ENCODE measurements at regions not wholly inside any gene's neighbourhood (a gene's known extent, or its start where the extent isn't known, plus 50 kb on each side); places are given as distances from the start of the nearest gene placed in this dataset.
"Not testable (repeated sequence)": the region's sequence is repeated elsewhere in the genome, so short reads cannot be mapped to it uniquely, and the experiment has no call there.

GRCh38 chrY:21033363-21033762, 277.5 kb downstream of the RPS4Y2 start:
- no peak for DNase-seq (ENCODE audit: low read depth in 1 of 2, low spot score in 1 of 2)

DNA sequence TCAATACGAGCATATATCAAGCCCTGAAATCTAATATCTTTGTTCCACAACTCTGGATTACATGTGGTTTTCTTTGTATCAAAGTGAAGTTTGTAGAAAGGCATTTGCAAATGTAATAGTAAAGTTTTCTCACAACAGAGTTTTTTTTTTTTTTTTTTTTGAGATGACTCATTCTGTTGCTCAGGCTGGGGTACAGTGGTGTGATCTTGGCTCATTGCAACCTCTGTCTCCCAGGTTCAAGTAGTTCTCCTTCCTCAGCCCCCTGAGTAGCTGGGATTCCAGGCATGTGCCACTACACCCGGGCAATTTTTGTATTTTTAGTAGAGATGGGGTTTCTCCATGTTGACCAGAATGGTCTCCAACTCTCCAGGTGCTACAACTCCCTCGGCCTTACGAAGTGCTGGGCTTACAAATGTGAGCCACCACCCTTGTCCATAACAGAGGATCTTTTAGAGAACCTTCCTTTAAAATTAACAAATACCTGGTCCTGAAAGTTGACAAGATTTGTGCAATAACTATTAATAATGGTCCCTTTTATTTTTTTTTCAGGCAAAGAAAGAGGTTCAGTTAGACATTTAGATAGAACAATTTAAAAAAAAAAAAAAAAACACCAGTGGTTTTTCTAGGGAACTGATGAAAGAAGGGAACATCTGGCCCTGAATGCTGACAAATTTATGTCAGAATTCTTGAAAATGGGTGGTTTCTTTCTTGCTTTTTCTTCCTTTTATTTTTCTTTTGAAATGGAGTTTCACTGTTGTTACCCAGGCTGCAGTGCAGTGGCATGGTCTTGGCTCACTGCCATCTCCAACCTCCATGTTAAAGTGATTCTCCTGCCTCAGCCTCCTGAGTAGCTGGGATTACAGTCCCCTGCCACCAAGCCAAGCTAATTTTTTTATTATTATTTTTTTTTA, 278.5 kb downstream of the RPS4Y2 start:
- no peak for DNase-seq (ENCODE audit: low read depth in 1 of 2, low spot score in 1 of 2)

DNA sequence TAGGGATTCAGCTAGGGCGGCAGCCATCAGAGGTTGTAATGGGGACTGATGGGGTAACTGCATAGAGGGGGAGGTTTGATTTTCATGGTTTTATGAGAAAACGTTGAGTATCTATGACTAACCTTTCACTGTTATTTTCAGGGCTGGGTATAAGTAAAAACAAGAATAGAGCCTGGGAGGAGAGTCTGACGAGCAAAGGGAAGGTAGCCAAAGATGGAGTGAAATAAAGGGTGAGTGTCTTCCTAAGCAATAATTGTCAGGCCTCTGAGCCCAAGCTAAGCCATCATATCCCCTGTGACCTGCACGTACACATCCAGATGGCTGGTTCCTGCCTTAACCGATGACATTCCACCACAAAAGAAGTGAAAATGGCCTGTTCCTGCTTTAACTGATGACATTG, 281.5 kb downstream of the RPS4Y2 start:
- not testable (repeated sequence) for DNase-seq (ENCODE audit: low read depth in 1 of 2, low spot score in 1 of 2)

DNA sequence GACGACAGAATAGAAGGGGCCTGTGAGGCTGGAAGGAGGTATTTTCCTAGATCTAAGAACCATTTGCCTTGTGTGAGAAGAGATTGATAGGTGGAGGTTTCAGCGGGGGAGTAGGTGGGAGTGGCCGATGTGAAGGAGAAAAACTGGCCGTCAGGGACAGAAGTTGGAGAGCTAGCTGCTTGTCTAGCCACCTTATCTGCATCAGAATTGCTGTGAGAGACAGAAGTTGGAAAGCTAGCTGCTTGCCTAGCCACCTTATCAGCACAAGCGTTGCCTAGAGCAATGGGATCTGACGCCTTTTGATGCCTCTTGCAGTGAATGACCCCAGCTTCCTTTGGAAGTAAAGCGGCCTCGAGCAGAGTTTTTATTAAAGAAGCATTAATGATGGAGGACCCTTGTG, 283.9 kb downstream of the RPS4Y2 start:
- no peak for DNase-seq (ENCODE audit: low read depth in 1 of 2, low spot score in 1 of 2)

DNA sequence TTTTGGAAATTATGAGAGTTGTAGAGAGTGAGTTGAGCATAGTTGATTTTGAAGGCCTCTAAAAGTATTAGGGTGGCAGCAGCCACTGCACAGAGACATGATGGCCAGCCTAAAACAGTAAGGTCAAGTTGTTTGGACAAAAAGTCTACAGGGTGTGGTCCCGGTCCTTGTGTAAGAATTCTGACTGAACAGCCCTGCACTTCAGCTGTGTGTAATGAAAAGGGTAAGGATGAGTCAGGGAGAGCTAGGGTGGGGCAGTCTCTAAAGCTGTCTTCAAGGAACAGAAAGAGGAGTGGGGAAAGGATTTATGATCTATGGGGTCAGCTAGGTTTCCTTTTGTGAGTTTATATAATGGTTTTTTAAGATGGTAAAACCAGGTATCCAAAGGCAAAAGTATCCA, 284.8 kb downstream of the RPS4Y2 start:
- DNase-seq (ENCODE audit: low read depth in 1 of 2, low spot score in 1 of 2): not testable (repeated sequence)

DNA sequence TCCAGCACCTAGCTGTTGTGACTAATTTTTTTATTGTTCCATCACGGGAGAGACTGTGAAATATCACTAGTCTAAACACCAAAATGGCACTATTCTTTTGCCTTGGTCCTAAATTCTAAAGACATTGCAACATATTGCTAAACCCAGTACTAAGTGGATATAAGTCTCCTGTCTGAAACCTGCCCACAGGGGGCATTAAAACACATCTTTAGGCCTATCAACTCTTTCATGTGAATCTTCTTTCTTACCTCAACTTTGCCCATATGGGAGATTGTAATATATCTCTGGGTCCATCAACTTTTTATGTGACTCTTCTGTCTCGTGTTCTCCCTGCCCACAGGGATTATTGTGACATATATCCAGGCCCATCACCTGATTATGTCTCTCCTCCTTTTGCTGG, 317.2 kb downstream of the RPS4Y2 start:
- no peak for DNase-seq (ENCODE audit: low read depth in 1 of 2, low spot score in 1 of 2)

DNA sequence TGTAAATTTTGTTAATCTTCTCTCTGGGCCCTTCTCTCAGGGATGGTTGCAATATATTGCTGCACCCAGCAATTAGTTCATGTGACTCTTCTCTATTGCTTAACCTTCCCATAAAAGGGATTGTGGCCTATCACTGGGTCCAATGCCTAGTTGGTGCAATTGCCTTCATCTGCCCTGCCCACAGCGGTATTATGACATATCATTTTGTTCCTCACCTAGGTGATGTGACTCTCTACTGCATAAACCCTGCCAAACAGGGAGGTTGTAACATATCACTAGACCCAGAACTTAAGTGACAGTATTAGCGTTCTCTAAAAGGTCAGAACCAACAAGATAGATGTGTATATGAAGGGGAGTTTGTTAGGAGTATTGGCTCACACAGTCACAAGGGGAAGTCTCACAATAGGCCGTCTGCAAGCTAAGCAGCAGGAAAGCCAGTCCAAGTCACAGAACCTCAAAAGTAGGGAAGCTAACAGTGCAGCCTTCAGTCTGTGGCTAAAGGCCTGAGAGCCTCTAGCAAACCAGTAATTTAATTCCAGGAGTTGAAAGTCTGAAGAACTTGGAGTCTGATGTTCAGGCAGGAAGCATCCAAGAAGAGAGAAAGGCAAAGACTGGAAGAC, 317.8 kb downstream of the RPS4Y2 start:
- DNase-seq (ENCODE audit: low read depth in 1 of 2, low spot score in 1 of 2): no peak

GRCh38 chrY:21075658-21076057, 319.8 kb downstream of the RPS4Y2 start:
- no peak for DNase-seq (ENCODE audit: low read depth in 1 of 2, low spot score in 1 of 2)

GRCh38 chrY:21079670-21080069, 323.8 kb downstream of the RPS4Y2 start:
- DNase-seq (ENCODE audit: low read depth in 1 of 2, low spot score in 1 of 2): no peak

DNA sequence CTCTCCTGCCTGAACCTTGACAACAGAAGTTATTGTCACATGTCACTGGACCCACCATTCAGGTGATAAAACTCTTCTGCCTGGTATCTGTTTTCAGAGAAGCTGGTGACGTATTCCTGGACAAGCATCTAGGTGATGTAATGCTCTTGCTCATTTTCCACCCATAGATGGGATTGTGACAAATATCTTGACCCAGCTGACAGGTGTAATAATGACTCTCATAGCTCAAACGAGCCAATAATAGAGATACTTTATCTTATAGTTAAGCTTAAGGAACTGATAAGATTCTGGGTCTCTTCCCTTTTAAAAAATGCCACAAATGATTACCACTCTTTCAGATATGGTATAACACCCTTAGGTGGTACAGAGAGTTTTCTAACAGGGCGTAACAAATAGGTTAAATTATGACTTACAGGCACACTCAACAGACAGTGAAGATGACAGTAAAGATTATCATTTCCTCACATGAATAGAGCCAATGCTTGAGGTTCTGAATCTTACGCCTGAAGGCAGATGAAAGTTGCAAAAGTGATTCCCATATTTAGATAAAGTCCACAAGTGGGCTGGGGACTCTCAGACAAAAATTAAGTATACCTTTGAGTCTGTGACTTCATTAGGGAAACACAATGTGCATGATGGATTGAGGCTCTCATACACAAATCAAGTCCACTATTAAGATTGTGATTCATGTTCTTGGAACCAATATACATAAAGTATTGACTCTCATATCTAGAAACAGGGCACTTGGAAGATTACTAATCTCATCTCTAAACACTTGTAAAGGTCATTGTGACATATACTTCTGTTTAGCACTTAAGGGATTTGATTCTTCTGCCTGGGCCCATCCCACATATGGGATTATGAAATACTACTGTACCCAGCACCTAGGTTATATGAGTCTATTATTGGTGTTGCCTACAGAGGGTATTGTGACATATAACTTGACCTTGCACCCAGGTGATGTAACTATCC, 326.0 kb downstream of the RPS4Y2 start:
- DNase-seq (ENCODE audit: low read depth in 1 of 2, low spot score in 1 of 2): no peak

DNA sequence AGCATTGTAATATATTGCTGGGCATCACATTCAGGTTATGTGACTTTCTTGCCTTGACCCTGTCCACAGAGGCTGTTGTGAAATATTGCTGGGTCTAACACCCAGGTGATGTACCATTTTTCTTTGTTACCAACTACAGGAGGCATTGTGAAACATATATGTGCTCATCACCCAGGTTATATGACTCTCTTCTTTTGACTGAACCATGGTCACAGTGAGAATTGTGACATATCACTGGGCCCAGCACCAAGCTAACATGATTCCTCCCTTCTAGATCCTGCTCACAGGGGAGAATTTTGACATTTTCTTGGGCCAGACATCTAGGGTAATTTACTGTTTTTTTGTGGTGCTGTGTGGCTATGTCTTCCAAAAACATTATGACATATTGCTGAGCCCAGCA, 326.7 kb downstream of the RPS4Y2 start:
- no peak for DNase-seq (ENCODE audit: low read depth in 1 of 2, low spot score in 1 of 2)

DNA sequence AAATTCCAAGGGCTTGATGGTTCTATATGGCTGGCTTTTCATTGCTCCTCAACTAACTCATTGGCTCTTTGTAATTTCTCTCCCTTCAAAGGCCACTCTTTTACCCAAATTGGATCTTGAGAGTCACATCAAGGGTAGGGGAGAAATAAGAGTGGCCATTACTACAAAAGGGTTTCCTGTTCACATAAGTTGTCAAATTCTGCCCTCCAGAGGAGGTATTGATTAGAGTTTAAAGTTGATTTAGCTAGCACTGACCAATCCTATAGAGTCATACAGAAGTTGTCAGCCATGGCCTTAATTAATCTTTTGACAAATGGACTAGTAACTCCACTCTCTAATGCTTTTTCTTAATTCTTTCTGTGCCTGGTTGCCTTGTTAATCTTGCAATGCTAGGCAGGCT, 336.0 kb downstream of the RPS4Y2 start:
- no peak for DNase-seq (ENCODE audit: low read depth in 1 of 2, low spot score in 1 of 2)

- no peak for DNase-seq (ENCODE audit: low read depth in 1 of 2, low spot score in 1 of 2)
Observed at GRCh38 chrY:21102507-21102906, 346.6 kb downstream of the RPS4Y2 start.

GRCh38 chrY:21103885-21104284, 348.0 kb downstream of the RPS4Y2 start:
- no peak for DNase-seq (ENCODE audit: low read depth in 1 of 2, low spot score in 1 of 2)

DNA sequence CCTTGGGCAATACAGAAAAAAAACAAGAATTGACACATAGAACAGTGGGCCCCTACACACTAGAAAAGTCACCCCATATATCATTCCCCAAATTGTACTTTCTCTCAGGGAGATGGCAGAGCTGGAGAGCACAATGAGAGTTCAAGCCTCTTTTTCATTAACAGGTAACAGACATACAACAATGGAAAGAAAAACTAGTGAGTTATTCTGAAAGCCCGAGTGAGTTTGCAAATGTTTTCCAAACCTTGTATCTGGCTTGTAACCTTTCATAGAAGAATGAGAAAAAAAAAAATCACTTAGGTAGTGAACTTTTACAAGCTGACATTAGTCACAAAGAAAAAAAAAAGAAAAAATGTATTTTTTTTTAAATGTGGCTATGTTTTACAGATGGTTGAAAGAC, 349.6 kb downstream of the RPS4Y2 start:
- no peak for DNase-seq (ENCODE audit: low read depth in 1 of 2, low spot score in 1 of 2)

DNA sequence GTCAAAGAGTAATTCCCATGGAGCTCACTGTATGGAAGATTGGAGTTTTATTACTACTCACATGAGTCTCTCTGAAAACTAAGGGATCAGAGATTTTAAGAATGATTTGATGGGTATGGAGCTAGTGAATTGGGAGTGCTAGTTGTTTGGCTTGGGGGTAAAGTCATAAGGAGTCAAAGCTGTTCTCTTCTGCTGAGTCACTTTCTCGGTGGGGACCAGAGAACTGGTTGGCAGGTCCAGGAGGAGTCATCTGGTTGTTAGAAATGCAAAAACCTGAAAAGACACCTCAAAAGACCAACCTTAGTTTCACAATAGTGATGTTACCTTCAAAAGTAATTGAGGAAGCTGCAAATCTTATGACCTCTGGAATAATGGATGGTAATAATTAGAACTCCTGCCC, 355.4 kb downstream of the RPS4Y2 start:
- DNase-seq (ENCODE audit: low read depth in 1 of 2, low spot score in 1 of 2): no peak

- DNase-seq (ENCODE audit: low read depth in 1 of 2, low spot score in 1 of 2): no peak
Observed at GRCh38 chrY:21121065-21121464, 365.2 kb downstream of the RPS4Y2 start.

- no peak for DNase-seq (ENCODE audit: low read depth in 1 of 2, low spot score in 1 of 2)
Observed at GRCh38 chrY:21135591-21135990, 375.5 kb upstream of the RBMY1B start.

- no peak for DNase-seq (ENCODE audit: low read depth in 1 of 2, low spot score in 1 of 2)
Observed at GRCh38 chrY:21138056-21138758, 372.9 kb upstream of the RBMY1B start.

GRCh38 chrY:21146331-21146730, 364.8 kb upstream of the RBMY1B start:
- no peak for DNase-seq (ENCODE audit: low read depth in 1 of 2, low spot score in 1 of 2)

DNA sequence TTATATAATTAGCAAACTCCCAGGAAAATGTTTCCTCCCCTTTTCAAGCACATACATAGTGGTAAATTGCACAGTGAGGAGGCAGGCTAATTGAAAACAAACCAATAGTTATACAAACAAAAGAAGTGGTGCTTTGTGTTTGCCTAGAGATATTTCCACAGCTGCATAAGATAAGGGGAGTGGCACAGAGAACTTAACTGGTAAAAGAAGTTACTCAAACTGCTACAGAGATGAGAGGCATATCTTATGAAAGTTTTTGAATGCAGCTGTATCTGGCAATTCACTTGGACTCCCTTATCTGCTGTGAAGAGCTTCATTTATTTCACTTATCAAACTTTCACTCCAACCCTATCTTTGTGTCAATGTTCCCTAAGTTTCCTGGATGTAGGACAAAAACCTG, 361.2 kb upstream of the RBMY1B start:
- DNase-seq (ENCODE audit: low read depth in 1 of 2, low spot score in 1 of 2): no peak

All from activated T-helper 1 cell treated with anti-CD3 and anti-CD28 coated beads, Interleukin-2, amount 50 U/mL, for 16 hours (primary cell).